ENCODE measurements at regions not wholly inside any gene's neighbourhood (a gene's known extent, or its start where the extent isn't known, plus 50 kb on each side); places are given as distances from the start of the nearest gene placed in this dataset.

GRCh38 chr12:123047289-123047688 is 66.8 kb downstream of the ARL6IP4 start:
- ChIA-PET POLR2A (interaction anchor here (1.0 to 1.5 kb wide), 3 partner anchors 17 to 191 kb away, joined by 3 to 4 read pairs (median 3); no protein-coding TSS in a partner anchor), CTCF (interaction anchor here (6.5 kb wide), 1 partner anchor 191 kb away, joined by 43 read pairs; no protein-coding TSS in a partner anchor)
- Mint-ChIP-seq H3K9me3 (no peaks in the 10 kb centered on the region), H3K4me1 (ENCODE audit: low read depth) (peaks cover 50% of the 10 kb centered on the region), H3K36me3 (ENCODE audit: low read depth) (no peaks in the 10 kb centered on the region), H3K27ac (no peak overlapping the region), H3K27me3 (no peaks in the 10 kb centered on the region), H3K4me3 (no peak overlapping the region)
- TF ChIP-seq CTCF (IDR thresholded peaks at IDR 0.05): no peak
- ATAC-seq (no peak), DNase-seq (no peak)
- intact Hi-C loops (cut with micrococcal nuclease): loop anchor here (5.0 to 10.0 kb wide), 2 partner anchors 105 to 188 kb away; partner anchors contain the start of genes MPHOSPH9, MTRFR and PITPNM2

GRCh38 chr12:123046431-123046830 is 66.0 kb downstream of the ARL6IP4 start:
- H3K36me3 Mint-ChIP-seq (ENCODE audit: low read depth): no peaks in the 10 kb centered on the region
- TF ChIP-seq CTCF (IDR thresholded peaks at IDR 0.05): no peak
- intact Hi-C loops (cut with micrococcal nuclease): loop anchor here (5.0 to 10.0 kb wide), 2 partner anchors 106 to 188 kb away; partner anchors contain the start of genes MPHOSPH9, MTRFR and PITPNM2
- H3K27ac Mint-ChIP-seq: no peak overlapping the region
- H3K27me3 Mint-ChIP-seq: no peaks in the 10 kb centered on the region
- H3K4me1 Mint-ChIP-seq (ENCODE audit: low read depth): peaks cover 48% of the 10 kb centered on the region
- H3K4me3 Mint-ChIP-seq: no peak overlapping the region
- POLR2A ChIA-PET: interaction anchor here (0.8 to 1.5 kb wide), 4 partner anchors 18 to 192 kb away, joined by 3 to 4 read pairs (median 3); no protein-coding TSS in a partner anchor
- CTCF ChIA-PET: interaction anchor here (0.6 to 6.5 kb wide), 2 partner anchors 29 to 192 kb away, joined by 3 to 43 read pairs; no protein-coding TSS in a partner anchor
- no peak for DNase-seq
- no peak for ATAC-seq
- H3K9me3 Mint-ChIP-seq: no peaks in the 10 kb centered on the region

- DNase-seq (no peak), ATAC-seq (no peak)
- no peaks in the 10 kb centered on the region for H3K36me3 Mint-ChIP-seq (ENCODE audit: low read depth)
- intact Hi-C loops (cut with micrococcal nuclease): loop anchor here (5.0 to 10.0 kb wide), 2 partner anchors 107 to 189 kb away; partner anchors contain the start of genes MPHOSPH9, MTRFR and PITPNM2
- peaks cover 40% of the 10 kb centered on the region for H3K4me1 Mint-ChIP-seq (ENCODE audit: low read depth)
- H3K4me3 Mint-ChIP-seq: no peak overlapping the region
- H3K27me3 Mint-ChIP-seq: no peaks in the 10 kb centered on the region
- TF ChIP-seq CTCF (IDR thresholded peaks at IDR 0.05): no peak
- H3K9me3 Mint-ChIP-seq: no peaks in the 10 kb centered on the region
- CTCF ChIA-PET: interaction anchor here (1.5 to 6.5 kb wide), 4 partner anchors 20 to 192 kb away, joined by 4 to 43 read pairs (median 22); no protein-coding TSS in a partner anchor
- no peak overlapping the region for H3K27ac Mint-ChIP-seq
- POLR2A ChIA-PET: interaction anchor here (1.4 to 4.3 kb wide), 2 partner anchors 19 to 30 kb away, joined by 3 to 28 read pairs; no protein-coding TSS in a partner anchor
These were observed 65.2 kb downstream of the ARL6IP4 start for GRCh38 chr12:123045678-123046077.

GRCh38 chr12:123044351-123044750 is 63.9 kb downstream of the ARL6IP4 start:
- ChIA-PET POLR2A (interaction anchor here (0.6 to 4.3 kb wide), 7 partner anchors 11 to 197 kb away, joined by 3 to 28 read pairs (median 3); no protein-coding TSS in a partner anchor), CTCF (interaction anchor here (0.7 to 6.5 kb wide), 26 partner anchors 8 to 197 kb away, joined by 3 to 43 read pairs (median 4); partner anchors contain the start of genes MPHOSPH9 and MTRFR)
- intact Hi-C loops (cut with micrococcal nuclease): loop anchor here (10.0 kb wide), 1 partner anchor 190 kb away; the partner anchor contains the start of genes MPHOSPH9 and MTRFR
- no peak for DNase-seq
- H3K4me1 Mint-ChIP-seq (ENCODE audit: low read depth): peaks cover 32% of the 10 kb centered on the region
- H3K9me3 Mint-ChIP-seq: no peaks in the 10 kb centered on the region
- no peaks in the 10 kb centered on the region for H3K36me3 Mint-ChIP-seq (ENCODE audit: low read depth)
- no peak for TF ChIP-seq CTCF (IDR thresholded peaks at IDR 0.05)
- peak overlapping the region; percentile 79 for H3K27ac Mint-ChIP-seq
- no peaks in the 10 kb centered on the region for H3K27me3 Mint-ChIP-seq
- H3K4me3 Mint-ChIP-seq: no peak overlapping the region
- ATAC-seq: no peak

All from activated CD8-positive, alpha-beta T cell treated with anti-CD3 and anti-CD28 coated beads for 36 hours (primary cell).